NT2/D1 (cell line): ENCODE measurements at regions not wholly inside any gene's neighbourhood (a gene's known extent, or its start where the extent isn't known, plus 50 kb on each side); places are given as distances from the start of the nearest gene placed in this dataset.

ENCODE experiments used
- SUZ12 ChIP-seq: IDR thresholded peaks from 2 replicates; pipeline ENCODE4 v1.6.1; 2011; ENCODE audit not compliant: insufficient read length, insufficient read depth; ENCODE audit errors: extremely low read depth
- YY1 ChIP-seq: IDR thresholded peaks from 2 replicates; pipeline ENCODE4 v1.6.1; 2011; ENCODE audit not compliant: insufficient read length, insufficient read depth
- ZNF274 ChIP-seq: IDR thresholded peaks from 2 replicates; pipeline ENCODE4 v1.6.1; 2011; ENCODE audit warnings: mild to moderate bottlenecking, low read depth, low read length

GRCh38 chr3:33956776-33957175 lies 158.3 kb downstream of the PDCD6IP start:
- TF ChIP-seq SUZ12 (no peak), ZNF274 (no peak), YY1 (no peak)
